Mesodermal cell (in vitro differentiated cells): ENCODE measurements at regions not wholly inside any gene's neighbourhood (a gene's known extent, or its start where the extent isn't known, plus 50 kb on each side); places are given as distances from the start of the nearest gene placed in this dataset.
"Not testable (repeated sequence)": the region's sequence is repeated elsewhere in the genome, so short reads cannot be mapped to it uniquely, and the experiment has no call there.

Source experiments
- H3K27ac ChIP-seq: 2 replicates; pipeline ENCODE4 v1.7.0; 2013; ENCODE audit warnings: mild to moderate bottlenecking, low read depth, low read length, moderate library complexity; ENCODE audit not compliant: severe bottlenecking
- H3K36me3 ChIP-seq: 2 replicates; pipeline ENCODE4 v1.7.1; 2013; ENCODE audit warnings: mild to moderate bottlenecking, low read length, moderate library complexity; ENCODE audit not compliant: control insufficient read depth, insufficient read depth
- H3K4me1 ChIP-seq: one replicate; pipeline ENCODE4 v1.7.1; 2013; ENCODE audit warnings: mild to moderate bottlenecking, low read length; ENCODE audit not compliant: insufficient read depth, control insufficient read depth, poor library complexity, severe bottlenecking
- H3K4me3 ChIP-seq: 2 replicates; pipeline ENCODE4 v1.7.0; 2013; ENCODE audit warnings: low read length, control low read depth, mild to moderate bottlenecking; ENCODE audit not compliant: insufficient read depth, poor library complexity, severe bottlenecking; ENCODE audit errors: extremely low read depth
- H3K9me3 ChIP-seq: 2 replicates; pipeline ENCODE4 v1.7.1; 2013; ENCODE audit warnings: mild to moderate bottlenecking, low read length, moderate library complexity; ENCODE audit not compliant: control insufficient read depth
- WGBS, 2 experiments: methylation state at CpG; one replicate each; pipeline ENCODE4 v1.1.5; 2013; ENCODE audit warnings: missing lambda C conversion rate in 2 of 2; ENCODE audit not compliant: insufficient coverage in 2 of 2; 5-methylcytosine and 5-hydroxymethylcytosine counted together

DNA sequence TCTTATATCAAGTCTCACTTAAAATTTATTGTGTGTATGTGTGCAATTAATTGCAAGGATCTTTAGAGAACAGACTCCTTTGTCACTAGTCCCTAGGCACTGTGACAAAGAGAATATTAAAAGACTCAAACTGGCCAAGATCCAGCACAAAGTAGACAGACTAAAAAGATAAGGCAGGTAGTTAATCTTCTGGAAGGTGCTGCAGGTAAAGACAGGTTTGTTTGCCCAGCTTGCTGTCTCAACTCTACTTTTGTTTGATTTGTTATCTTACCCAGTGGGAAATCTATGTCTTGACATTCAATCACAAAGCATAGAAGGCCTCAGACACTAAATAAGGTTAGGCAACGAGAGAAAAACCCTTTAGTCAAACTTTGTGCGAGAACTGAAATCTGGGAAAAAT lies 807.9 kb upstream of the LRRN3 start:
- Histone ChIP-seq H3K9me3 (no peaks in the 10 kb centered on the region), H3K4me3 (no peak overlapping the region), H3K27ac (no peak overlapping the region), H3K36me3 (no peaks in the 10 kb centered on the region), H3K4me1 (no peaks in the 10 kb centered on the region)
- no CpG with 5 or more reads among the region's 2 CpGs for WGBS, 2 experiments

DNA sequence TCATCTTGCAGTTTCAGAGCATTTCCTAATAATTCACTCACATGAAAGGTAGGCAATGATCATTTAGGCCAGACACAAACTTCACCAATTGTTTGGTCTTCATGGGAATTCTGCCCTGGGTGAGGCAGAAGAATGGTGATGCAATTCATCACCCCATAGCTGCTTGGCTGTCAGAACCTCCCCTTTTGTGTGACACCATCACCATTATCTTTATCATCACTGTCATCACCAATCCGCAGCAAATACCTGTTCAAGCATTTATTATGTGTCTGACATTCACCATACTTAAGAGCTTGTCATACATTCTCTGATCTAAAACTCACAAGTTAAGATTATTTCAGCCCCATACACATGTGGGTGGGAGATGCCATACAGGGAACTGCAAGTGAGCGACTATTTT lies 799.5 kb upstream of the LRRN3 start:
- Histone ChIP-seq H3K4me3 (no peak overlapping the region), H3K9me3 (no peaks in the 10 kb centered on the region), H3K4me1 (no peaks in the 10 kb centered on the region), H3K27ac (no peak overlapping the region), H3K36me3 (no peaks in the 10 kb centered on the region)
- WGBS, 2 experiments = 94% methylated on average over 2 of the region's 2 CpGs; no CpG with 5 or more reads in 1 of the 2 experiments

DNA sequence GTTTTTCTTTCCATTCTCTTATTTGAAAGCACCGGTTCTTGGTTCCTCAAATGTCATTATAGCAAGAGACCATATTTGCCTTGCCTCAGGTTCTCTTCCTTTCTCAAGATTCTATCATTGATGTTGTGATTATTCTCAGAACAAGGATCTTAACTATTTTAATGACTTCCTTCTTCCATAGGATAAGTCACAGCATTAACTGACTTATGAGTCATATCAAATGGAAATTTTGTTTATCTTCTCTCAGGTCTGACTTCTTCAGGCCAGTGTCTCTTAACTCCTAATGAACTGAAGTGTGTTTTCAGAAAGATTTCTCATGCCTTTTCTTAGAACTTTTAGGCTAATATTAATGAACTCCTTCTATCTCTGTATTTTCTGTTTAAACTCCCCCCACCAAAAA lies 794.6 kb upstream of the LRRN3 start:
- no peaks in the 10 kb centered on the region for H3K4me1 ChIP-seq
- H3K27ac ChIP-seq = no peak overlapping the region
- no peak overlapping the region for H3K4me3 ChIP-seq
- H3K9me3 ChIP-seq = no peaks in the 10 kb centered on the region
- no CpG with 5 or more reads among the region's 1 CpG for WGBS, 2 experiments
- no peaks in the 10 kb centered on the region for H3K36me3 ChIP-seq

DNA sequence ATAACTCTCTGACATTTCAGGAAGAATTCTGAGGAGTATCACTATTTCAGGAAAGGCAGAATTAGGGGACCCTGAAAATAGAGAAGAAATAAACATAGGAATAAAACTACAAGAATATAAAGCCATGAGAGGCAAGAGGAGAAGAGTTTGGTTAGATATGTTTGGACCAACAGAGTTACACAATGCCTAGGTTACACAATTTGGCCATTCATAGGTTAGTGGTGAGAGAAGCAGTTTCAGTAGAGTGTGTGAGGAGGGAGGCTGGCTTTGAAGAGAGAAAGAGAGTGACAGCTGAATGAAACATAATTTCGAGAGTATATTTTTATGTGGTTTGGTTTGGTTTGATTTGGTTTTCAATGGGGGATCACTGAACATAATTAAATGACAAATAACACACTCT lies 783.2 kb upstream of the LRRN3 start:
- peaks cover 11% of the 10 kb centered on the region for H3K9me3 ChIP-seq
- H3K27ac ChIP-seq = no peak overlapping the region
- WGBS, 2 experiments = 100% methylated on average over 1 of the region's 1 CpG; no CpG with 5 or more reads in 1 of the 2 experiments
- no peaks in the 10 kb centered on the region for H3K36me3 ChIP-seq
- no peak overlapping the region for H3K4me3 ChIP-seq
- peaks cover 9% of the 10 kb centered on the region for H3K4me1 ChIP-seq

DNA sequence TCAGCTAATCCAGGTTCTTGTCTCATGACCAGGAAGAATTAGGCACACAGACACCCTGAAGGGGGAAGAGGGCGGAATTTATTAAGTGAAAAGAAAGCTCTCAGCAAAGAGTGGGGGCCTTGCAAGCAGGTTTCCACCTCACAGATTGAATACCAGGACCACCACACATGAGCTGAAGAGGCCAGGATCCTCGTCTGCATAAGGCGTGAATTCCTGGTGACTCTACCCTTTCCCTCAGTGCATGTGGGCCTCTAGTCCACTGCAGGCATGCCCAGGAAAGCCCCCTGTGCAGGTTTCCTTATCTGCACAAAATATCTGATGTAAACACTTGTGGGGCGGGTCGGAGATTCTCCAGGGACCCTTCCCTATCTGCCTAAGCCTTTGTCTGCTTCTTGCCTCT lies 782.1 kb upstream of the LRRN3 start:
- no peak overlapping the region for H3K27ac ChIP-seq
- no peaks in the 10 kb centered on the region for H3K36me3 ChIP-seq
- no peak overlapping the region for H3K4me3 ChIP-seq
- H3K9me3 ChIP-seq = peaks cover 11% of the 10 kb centered on the region
- 91 to 93% methylated on average over 2 to 4 of the region's 5 CpGs for WGBS, 2 experiments
- H3K4me1 ChIP-seq = peaks cover 9% of the 10 kb centered on the region

DNA sequence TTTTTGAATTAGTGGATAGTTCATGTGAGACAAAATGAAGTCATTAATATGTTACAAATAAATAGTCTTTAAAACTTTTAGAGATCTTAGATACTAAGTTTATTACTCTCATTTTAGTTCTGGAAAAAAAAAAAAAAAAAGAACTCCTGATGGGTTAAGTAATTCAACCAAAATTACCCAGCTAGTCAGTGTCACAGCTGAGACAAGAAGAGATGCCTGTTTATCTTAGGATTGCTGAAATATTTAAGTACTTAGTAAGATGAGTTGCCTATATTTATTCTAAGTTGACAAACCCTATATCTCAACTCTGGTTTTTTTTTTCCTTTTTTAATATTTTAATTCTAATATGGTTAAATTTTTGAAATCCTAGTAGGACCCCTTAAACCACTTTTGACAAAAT lies 781.0 kb upstream of the LRRN3 start:
- H3K27ac ChIP-seq = no peak overlapping the region
- peaks cover 9% of the 10 kb centered on the region for H3K4me1 ChIP-seq
- H3K9me3 ChIP-seq = peaks cover 11% of the 10 kb centered on the region
- H3K36me3 ChIP-seq = no peaks in the 10 kb centered on the region
- H3K4me3 ChIP-seq = no peak overlapping the region

DNA sequence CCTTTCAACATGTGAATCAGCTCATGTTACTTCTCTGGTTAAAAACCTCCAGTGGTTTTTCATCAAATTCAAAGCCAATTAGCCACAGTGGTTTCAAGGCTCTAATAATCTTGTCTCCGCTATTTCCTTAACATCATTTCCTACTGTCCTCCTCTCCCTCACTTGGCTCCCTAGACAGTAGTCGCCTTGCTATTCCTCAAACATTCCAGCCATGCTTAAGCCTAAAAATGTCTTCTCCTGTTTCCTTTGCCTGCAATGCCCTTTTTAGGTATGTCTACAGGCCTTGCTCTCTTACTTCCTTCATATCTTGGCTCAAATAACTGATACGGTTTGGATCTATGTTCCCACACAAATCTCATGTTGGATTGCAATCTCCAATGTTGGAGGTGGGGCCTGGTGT lies 779.4 kb upstream of the LRRN3 start:
- H3K4me3 ChIP-seq = no peak overlapping the region
- no peaks in the 10 kb centered on the region for H3K36me3 ChIP-seq
- H3K9me3 ChIP-seq = peaks cover 17% of the 10 kb centered on the region
- no peak overlapping the region for H3K27ac ChIP-seq
- 61 to 97% methylated on average over 2 to 3 of the region's 3 CpGs for WGBS, 2 experiments
- H3K4me1 ChIP-seq = peaks cover 9% of the 10 kb centered on the region

DNA sequence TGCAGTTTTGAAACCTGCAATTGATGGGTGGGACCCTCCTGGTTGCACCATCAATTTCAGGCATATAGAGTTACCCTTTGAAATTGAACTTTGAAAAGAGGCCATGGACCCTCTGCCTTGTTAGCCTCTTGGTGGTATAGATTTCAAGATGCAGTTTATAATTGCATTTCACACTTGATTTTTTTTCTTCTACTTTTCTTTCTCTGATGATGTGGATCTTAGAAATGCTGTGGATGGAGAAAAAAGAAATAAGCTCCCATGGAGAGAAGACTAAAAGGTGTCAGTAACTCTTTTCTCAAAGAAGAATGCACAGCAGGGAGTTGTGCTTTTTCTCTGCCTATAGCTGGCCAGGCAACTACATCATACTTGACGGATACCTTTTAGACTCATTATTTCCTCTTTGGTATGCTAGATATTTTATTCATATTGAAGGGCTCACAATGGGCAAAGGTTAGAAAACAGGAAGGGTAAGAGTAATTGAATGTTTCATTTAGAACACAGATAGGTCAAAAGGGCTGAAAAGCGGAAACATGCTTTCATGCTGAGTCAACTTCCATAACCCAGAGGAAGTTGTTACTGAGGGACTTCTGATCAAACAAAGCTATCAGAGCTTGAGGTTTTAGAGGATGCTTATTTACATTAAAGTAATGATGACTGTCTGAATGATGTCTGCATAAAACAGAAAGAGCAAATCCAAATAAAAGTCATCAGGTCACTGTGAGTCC lies 773.2 kb upstream of the LRRN3 start:
- peak overlapping the region; percentile 38 for H3K27ac ChIP-seq

DNA sequence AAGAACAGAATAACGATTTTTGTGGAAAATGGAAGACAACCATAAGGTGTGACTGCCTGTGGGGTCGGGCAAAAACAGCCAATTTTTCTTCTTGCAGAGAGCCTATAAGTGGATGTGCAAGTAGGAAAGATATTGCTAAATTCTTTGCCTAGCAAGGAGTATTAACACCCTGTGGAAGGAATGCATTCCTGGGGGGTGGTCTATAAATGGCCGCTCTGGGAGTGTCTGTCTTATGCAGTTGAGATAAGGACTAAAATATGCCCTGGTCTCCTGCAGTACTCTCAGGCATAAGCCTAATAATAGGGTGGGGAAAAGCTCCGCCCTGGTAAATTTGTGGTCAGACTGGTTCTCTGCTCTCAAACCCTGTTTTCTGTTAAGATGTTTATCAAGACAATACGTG lies 770.6 kb upstream of the LRRN3 start:
- H3K4me3 ChIP-seq, H3K36me3 ChIP-seq, H3K4me1 ChIP-seq, H3K27ac ChIP-seq: not testable (repeated sequence)
- H3K9me3 ChIP-seq = peaks cover 30% of the 10 kb centered on the region
- WGBS, 2 experiments = 85 to 94% methylated on average over 4 to 5 of the region's 5 CpGs

More for the DNA sequence above, 773.2 kb upstream of the LRRN3 start:
- H3K4me3 ChIP-seq = no peak overlapping the region
- WGBS, 2 experiments = 60 to 70% methylated on average over 1 to 2 of the region's 2 CpGs
- peaks cover 6% of the 10 kb centered on the region for H3K4me1 ChIP-seq
- peaks cover 30% of the 10 kb centered on the region for H3K9me3 ChIP-seq
- no peaks in the 10 kb centered on the region for H3K36me3 ChIP-seq

DNA sequence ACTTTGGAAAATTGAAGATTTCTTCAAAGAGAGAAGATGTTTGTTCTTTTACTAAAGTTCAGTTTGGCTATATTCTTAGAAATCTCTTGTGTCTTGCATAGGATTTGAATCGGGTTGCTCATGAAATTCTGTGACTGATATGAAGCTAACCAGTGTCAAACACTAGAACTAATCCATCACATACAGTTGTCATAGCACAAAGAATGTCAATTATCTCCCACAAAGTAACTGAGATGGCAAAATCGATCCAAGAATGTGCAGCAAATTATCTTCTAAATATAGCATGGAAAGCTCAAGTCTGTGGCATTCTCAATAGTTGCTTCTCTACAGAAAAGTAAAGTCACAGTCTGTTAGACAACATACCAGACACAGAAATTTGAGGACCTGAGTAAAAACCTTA lies 768.1 kb upstream of the LRRN3 start:
- Histone ChIP-seq H3K4me3 (no peak overlapping the region), H3K36me3 (no peaks in the 10 kb centered on the region), H3K27ac (no peak overlapping the region), H3K9me3 (peaks cover 19% of the 10 kb centered on the region), H3K4me1 (peaks cover 4% of the 10 kb centered on the region)
- WGBS, 2 experiments = 60% methylated on average over 1 of the region's 2 CpGs; no CpG with 5 or more reads in 1 of the 2 experiments

DNA sequence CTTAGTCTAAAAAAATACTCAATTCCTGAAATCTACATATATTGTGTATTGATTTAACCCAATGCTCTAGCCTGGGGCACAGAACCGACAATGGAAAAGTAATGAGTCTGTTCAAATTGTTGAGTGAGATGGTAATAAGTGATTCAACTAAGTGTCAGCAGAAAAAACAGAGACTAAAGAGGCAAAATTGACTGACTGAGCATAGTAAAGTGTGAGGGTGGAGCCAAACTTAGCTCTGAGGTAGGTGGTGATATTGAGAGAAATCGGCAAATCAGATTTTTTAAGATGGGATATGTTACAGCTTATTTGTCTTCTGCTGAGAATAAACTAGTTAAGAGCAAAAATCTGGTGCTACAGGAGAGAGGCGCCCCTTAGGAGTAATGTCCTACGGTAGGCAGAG lies 764.0 kb upstream of the LRRN3 start:
- Histone ChIP-seq H3K4me1 (no peaks in the 10 kb centered on the region), H3K4me3 (no peak overlapping the region), H3K36me3 (no peaks in the 10 kb centered on the region), H3K9me3 (no peaks in the 10 kb centered on the region), H3K27ac (no peak overlapping the region)
- 96 to 97% methylated on average over 4 of the region's 4 CpGs for WGBS, 2 experiments
